GM18873 (cell line): ENCODE measurements at regions not wholly inside any gene's neighbourhood (a gene's known extent, or its start where the extent isn't known, plus 50 kb on each side); places are given as distances from the start of the nearest gene placed in this dataset.
"Not testable (repeated sequence)": the region's sequence is repeated elsewhere in the genome, so short reads cannot be mapped to it uniquely, and the experiment has no call there.

ENCODE experiments used
- ATAC-seq: cut with Tn5 transposase; IDR thresholded peaks from one replicate; pipeline ENCODE4 v1.9.1; 2021; ENCODE audit warnings: mild to moderate bottlenecking, moderate library complexity, moderate number of reproducible peaks; ENCODE audit not compliant: unreplicated experiment, low FRiP score

DNA sequence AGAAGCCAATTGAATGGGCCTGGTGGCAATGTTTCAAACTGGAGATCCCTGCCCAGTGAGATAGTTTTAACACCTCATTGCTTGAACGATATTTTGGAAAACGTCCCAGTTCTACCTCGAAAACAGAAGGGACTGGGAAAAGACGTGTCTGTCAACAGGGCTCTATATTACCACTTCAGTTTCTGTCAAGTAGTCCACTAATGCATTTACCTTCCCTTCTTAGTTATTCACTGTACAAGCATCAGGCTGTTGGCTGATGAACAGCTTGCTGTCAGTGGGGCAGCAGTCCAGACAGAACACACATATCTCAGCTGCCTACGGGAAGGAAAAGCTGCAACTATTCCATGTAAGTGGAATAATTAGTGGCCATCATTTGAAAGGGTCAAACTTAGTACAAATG is 794.7 kb upstream of the GBE1 start:
- ATAC-seq: no peak

DNA sequence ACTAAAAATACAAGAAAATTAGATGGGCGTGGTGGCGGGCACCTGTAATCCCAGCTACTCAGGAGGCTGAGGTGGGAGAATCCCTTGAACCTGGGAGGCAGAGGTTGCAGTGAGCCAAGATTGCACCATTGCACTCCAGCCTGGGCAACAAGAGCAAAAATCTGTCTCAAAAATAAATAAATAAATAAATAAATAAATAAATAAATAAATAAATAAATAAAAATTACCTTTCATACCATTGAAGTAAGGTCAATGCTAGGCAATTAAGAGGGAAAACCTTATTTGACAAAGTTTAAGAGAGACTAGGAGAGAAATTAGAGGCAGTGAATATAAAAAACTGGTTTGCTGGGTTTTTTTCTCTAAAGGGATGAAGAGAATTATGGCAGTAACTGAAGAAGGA is 781.1 kb upstream of the GBE1 start:
- not testable (repeated sequence) for ATAC-seq

- ATAC-seq: no peak
These were observed 760.2 kb upstream of the GBE1 start for GRCh38 chr3:82521657-82522056.

DNA sequence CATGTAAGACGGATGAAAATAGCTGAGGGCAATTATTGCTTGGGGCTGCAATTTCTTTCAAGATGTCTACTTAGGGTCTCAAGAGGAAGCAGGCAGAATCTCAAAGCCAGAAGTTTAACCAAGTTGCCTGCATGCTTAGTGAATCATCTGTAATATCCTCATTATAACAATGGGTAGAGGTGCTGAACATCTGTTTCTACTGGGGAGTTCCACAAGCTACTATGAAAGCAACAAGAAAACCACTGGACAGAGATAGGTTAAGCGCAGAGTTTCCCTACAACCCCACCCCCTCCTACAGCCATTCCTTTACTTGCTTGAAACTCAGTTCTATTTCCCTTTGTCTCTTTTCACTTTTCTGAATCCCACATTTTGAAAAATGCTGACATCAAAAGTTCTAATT is 759.4 kb upstream of the GBE1 start:
- ATAC-seq: no peak

GRCh38 chr3:82509951-82510603 is 748.6 kb upstream of the GBE1 start:
- ATAC-seq: no peak

- no peak for ATAC-seq
These were observed 747.8 kb upstream of the GBE1 start for GRCh38 chr3:82509106-82509842.

GRCh38 chr3:82506204-82506603 is 744.8 kb upstream of the GBE1 start:
- no peak for ATAC-seq

- ATAC-seq: no peak
These were observed 743.8 kb upstream of the GBE1 start for GRCh38 chr3:82505079-82505756.

DNA sequence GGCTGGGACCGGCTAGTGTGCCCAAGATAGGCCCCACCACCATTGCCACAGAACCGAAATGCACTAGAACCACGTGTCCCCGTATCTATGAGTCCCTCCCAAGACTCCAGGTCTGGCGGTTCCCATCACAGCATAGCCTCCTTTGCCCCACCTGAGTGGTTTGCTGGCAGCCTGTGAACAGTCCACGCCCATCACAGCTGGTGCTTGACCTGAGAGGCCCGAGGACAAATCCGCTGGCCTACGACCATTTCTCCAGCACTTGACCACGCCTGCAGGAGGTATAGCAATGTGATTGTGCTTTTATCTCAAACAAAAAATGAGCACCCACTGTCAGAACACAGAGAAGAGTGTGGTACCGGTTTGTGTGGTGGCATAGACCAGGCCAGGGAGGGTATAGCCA is 736.7 kb upstream of the GBE1 start:
- ATAC-seq: no peak

GRCh38 chr3:82496890-82497560 is 735.6 kb upstream of the GBE1 start:
- ATAC-seq: no peak

DNA sequence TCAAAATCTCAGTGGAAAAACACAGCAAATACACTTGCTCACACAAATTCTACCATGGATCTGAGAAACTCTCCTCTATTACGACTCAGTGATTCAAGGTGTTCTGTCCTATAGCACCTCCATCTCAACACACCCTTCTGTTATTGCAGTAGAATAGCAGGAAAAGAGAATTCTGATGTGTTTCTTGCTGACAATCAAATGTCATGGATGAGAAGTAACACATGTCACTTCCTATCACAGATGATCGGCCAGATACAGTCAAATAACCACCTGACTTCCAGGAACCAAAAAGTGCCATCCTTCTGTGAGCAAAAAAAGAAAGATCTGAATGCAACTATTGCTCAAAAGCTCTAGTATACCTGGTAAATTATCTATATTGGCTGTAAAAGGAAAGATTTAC is 734.2 kb upstream of the GBE1 start:
- ATAC-seq: no peak

DNA sequence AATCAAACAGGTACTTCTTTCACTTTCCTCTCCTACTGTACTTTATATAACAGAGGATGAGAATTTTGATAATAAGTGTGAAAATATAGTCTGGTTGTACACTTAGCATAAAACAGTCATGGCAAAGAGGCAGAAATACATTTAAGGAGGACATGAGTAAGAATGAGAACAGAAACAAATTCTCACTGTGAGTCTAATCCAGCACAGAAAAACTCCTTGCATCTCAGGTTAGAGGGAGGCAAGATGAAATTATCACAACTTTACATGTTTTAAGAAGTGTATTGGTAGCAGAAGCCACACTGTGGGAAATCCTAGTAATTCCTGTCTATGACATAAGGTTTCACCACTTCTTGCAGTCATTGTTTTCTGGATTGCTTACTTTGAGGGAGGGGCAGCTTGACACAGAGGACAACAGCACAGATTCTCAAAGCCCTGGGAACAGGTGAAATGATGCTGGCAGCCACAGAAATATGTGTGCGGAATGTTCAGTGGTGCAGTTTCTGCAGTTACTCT is 733.6 kb upstream of the GBE1 start:
- no peak for ATAC-seq

- no peak for ATAC-seq
These were observed 732.4 kb upstream of the GBE1 start for GRCh38 chr3:82493858-82494257.

DNA sequence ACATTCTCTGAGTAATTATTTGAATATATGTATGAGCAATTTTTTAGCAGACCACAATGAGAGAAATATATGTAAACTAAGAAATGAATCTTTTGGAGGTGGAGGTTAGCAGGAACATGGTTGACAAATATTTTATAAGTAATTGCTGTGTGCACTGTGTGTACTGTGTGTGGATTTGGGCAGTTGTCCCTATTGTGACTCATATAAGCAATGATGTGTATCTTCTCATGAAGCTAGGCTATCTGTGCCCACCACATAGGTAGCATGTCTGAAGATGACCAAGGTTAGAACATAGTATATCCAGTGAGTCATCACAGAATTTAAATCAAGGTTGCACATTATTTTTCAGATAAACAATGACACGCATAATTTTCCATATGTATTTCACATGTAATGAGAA is 713.9 kb upstream of the GBE1 start:
- ATAC-seq: no peak

GRCh38 chr3:82474711-82475110 is 713.3 kb upstream of the GBE1 start:
- no peak for ATAC-seq

DNA sequence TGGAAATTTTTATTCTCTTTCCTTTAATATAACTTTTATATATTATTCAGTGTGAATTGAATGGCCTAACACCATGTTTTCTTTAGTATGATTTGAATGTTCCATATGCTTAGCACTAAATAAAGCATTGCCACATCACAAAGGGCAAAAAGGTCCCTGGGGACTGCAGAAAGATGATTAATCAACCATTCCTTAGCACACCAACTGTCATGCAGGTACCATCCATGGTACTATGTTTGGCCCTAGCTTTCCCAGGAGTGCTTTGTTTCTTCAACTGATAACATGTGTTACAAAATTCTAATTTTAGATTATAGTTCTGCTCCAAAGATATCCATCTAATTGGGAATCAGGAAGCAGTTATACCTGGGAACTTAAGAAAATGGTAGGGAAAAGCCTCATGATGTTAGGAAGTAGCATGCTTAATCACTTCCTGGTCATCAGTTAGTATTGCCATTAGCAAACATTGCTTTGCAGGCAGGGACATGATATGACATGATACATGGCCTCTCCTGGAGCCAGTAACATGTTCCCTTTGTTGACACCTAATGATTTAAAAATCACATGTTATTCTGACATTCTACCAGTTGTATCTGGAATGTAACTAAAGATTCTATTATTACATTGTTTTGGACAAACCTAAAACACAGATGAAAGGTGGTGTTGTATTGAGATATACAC is 712.6 kb upstream of the GBE1 start:
- ATAC-seq: no peak

- no peak for ATAC-seq
These were observed 705.6 kb upstream of the GBE1 start for GRCh38 chr3:82467051-82467450.

DNA sequence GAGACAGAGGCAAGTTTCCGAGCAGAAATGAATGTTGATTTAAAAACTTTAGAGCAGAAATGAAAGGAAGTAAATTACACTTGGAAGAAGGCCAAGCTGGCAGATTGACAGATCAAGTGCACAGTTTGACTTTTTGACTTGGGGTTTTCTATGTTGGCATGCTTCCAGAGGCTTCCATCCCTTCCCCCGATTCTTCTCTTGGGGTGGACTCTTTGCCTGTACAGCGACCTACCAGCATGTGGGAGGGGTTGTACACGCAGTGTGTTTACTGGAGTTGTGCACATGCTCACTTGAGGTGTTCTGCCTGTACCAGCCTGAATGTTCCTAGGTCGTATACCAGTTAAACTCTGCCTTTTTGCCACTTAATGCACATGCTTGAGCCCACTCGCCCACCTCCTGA is 701.5 kb upstream of the GBE1 start:
- ATAC-seq: no peak

DNA sequence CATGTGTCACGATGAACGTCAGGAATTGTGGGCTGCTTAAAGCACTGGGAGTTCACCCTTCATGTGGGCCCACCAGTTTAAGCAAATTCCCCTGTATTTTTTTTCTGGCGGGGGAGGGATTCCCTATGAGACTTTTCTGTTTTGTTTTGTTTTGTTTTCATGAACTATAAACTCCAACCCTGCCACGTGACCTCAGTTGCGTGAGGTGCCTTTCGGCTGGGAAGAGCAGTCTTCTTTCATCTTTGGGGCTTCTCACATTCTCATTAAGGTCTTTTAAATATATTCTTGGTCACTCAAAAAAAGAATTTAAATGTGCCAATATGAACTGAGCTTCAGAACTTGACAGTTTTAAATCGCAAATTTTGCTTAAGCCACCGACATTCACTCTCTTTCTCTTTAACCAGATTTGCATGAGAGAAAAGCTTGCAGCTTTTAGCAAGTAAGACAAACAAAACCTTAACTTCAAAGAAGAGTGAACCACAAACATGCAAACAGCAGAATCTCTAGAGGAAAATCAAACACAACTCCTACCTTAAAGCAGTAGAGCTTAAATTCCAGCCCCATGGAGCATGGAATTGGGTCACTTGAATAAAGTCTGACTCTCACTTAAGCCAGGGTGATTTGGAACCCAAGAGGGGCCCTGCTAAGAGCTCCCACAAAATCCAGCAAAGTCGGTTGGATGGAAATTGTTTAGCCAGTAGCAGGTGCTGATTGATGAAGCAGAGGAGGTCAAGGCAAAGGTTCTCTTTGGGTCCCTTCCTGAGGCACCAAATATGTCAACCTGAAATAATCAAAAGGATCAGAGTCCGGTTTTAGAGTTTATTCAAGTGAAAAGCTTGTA is 699.8 kb upstream of the GBE1 start:
- ATAC-seq: no peak

- ATAC-seq: no peak
These were observed 686.9 kb upstream of the GBE1 start for GRCh38 chr3:82448320-82448719.
